Fibroblast of lung (primary cell): ENCODE measurements at regions not wholly inside any gene's neighbourhood (a gene's known extent, or its start where the extent isn't known, plus 50 kb on each side); places are given as distances from the start of the nearest gene placed in this dataset.

Source experiments
- DNase-seq, 2 donors: peaks; one replicate each; pipeline versions ENCODE4 v3.0.0 to v3.0.0-alpha.2; 2010; ENCODE audit warnings: low read depth in 2 of 2
- H2AFZ ChIP-seq: 2 replicates; pipeline ENCODE4 v1.5.1; 2012; ENCODE audit warnings: low read length, control low read depth, inconsistent platforms
- H3K27ac ChIP-seq: 2 replicates; pipeline ENCODE4 v1.5.1; 2011; ENCODE audit warnings: low read length, control low read depth; ENCODE audit not compliant: insufficient read depth
- H3K27me3 ChIP-seq: 2 replicates; pipeline ENCODE4 v1.5.1; 2011; ENCODE audit warnings: mild to moderate bottlenecking, low read length; ENCODE audit not compliant: control insufficient read depth, insufficient read depth
- H3K36me3 ChIP-seq: 2 replicates; pipeline ENCODE4 v1.5.1; 2011; ENCODE audit warnings: low read length; ENCODE audit not compliant: control insufficient read depth, insufficient read depth
- H3K4me1 ChIP-seq: 2 replicates; pipeline ENCODE4 v1.5.1; 2011; ENCODE audit warnings: low read length; ENCODE audit not compliant: control insufficient read depth, insufficient read depth; ENCODE audit errors: extremely low read depth
- H3K4me2 ChIP-seq: 2 replicates; pipeline ENCODE4 v1.5.1; 2011; ENCODE audit warnings: low read length, control low read depth; ENCODE audit not compliant: insufficient read depth; ENCODE audit errors: extremely low read depth
- H3K4me3 ChIP-seq, 4 experiments: fragments of 200-600 bp in 1 of 4; sonication (generic) in 1 of 4; replicated peaks in 1 of 4; 2 replicates each; pipeline ENCODE4 v1.5.1; 2011 to 2016; ENCODE audit warnings: low read length in 4 of 4, low read depth in 3 of 4, mild to moderate bottlenecking in 3 of 4, control low read depth in 2 of 4, inconsistent platforms in 1 of 4, mixed read lengths in 1 of 4; ENCODE audit not compliant: insufficient read depth in 1 of 4; ENCODE audit errors: control extremely low read depth in 1 of 4
- H3K79me2 ChIP-seq: 2 replicates; pipeline ENCODE4 v1.5.1; 2012; ENCODE audit warnings: mild to moderate bottlenecking, low read length, inconsistent platforms; ENCODE audit not compliant: control insufficient read depth, insufficient read depth
- H3K9ac ChIP-seq: 2 replicates; pipeline ENCODE4 v1.5.1; 2011; ENCODE audit warnings: mild to moderate bottlenecking, low read length, control low read depth; ENCODE audit not compliant: insufficient read depth
- H3K9me3 ChIP-seq: 2 replicates; pipeline ENCODE4 v1.5.1; 2012; ENCODE audit warnings: low read depth, low read length; ENCODE audit not compliant: control insufficient read depth, insufficient read depth
- H4K20me1 ChIP-seq: 2 replicates; pipeline ENCODE4 v1.5.1; 2011; ENCODE audit warnings: low read length; ENCODE audit not compliant: control insufficient read depth, insufficient read depth; ENCODE audit errors: extremely low read depth
- EZH2 ChIP-seq: IDR thresholded peaks from 2 replicates; pipeline ENCODE4 v1.5.1; 2012; ENCODE audit warnings: low read length, control low read depth, mild to moderate bottlenecking; ENCODE audit errors: missing control alignments
- TF ChIP-seq, protein P1 (sequence below), 2 donors: IDR thresholded peaks in 1 of 2; conservative IDR thresholded peaks in 1 of 2; 1 replicate in 1 of 2; 2 replicates in 1 of 2; pipeline ENCODE4 v1.5.1; 2011 to 2012; ENCODE audit warnings: low read length in 2 of 2, control low read depth in 1 of 2, inconsistent platforms in 1 of 2, low read depth in 1 of 2, mild to moderate bottlenecking in 1 of 2

DNA sequence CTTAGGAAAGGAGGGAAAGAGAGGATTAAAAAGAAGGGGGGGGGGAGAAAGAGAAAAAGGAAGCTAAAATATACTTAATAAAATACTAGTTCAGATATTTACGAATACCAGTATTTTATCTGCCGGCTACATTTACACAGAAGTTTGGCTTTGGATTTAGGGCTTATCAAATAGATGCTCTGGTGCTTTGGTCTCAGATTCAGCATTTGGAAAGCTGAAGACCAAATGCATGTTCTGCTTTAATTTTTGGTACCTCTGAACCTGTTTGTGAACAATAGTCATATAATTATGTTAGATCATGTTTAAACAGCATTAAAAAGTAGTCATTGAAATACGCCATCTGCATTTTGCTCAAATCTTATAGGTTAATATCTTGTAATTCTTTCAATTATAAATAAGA lies 786.0 kb upstream of the CITED2 start:
- no peak overlapping the region for H3K4me2 ChIP-seq
- H3K36me3 ChIP-seq: no peaks in the 10 kb centered on the region
- no peak for DNase-seq
- H3K9me3 ChIP-seq: no peaks in the 10 kb centered on the region
- no peaks in the 10 kb centered on the region for H3K27me3 ChIP-seq
- TF ChIP-seq, protein P1, sequence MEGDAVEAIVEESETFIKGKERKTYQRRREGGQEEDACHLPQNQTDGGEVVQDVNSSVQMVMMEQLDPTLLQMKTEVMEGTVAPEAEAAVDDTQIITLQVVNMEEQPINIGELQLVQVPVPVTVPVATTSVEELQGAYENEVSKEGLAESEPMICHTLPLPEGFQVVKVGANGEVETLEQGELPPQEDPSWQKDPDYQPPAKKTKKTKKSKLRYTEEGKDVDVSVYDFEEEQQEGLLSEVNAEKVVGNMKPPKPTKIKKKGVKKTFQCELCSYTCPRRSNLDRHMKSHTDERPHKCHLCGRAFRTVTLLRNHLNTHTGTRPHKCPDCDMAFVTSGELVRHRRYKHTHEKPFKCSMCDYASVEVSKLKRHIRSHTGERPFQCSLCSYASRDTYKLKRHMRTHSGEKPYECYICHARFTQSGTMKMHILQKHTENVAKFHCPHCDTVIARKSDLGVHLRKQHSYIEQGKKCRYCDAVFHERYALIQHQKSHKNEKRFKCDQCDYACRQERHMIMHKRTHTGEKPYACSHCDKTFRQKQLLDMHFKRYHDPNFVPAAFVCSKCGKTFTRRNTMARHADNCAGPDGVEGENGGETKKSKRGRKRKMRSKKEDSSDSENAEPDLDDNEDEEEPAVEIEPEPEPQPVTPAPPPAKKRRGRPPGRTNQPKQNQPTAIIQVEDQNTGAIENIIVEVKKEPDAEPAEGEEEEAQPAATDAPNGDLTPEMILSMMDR (conservative IDR thresholded peaks at IDR 0.05 in 1 of 2, IDR thresholded peaks at IDR 0.05 in 1 of 2; ENCODE audit: low read depth in 1 of 2, low read length in 2 of 2): no peak
- TF ChIP-seq EZH2: no peak
- no peaks in the 10 kb centered on the region for H3K4me1 ChIP-seq
- H3K9ac ChIP-seq: no peak overlapping the region
- no peak overlapping the region for H2AFZ ChIP-seq
- H3K4me3 ChIP-seq: no peak overlapping the region
- H4K20me1 ChIP-seq: no peaks in the 10 kb centered on the region
- H3K79me2 ChIP-seq: no peaks in the 10 kb centered on the region
- no peak overlapping the region for H3K27ac ChIP-seq

DNA sequence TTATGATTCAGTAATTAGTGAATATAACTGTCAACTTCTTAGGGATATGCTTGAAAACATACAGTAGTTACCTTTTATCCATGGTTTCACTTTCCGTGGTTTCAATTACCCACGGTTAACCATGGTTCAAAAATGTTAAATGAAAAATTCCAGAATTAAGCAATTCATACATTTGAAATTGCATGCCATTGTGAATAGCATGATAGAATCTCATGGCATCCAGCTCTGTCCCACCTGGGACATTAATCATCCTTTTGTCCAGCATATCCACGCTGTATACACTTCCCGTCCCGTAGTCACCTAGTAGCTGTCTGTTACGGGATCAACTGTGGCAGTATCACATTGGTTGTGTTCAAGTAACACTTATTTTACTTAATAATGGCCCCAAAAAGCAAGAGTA lies 781.7 kb upstream of the CITED2 start:
- peak in 1 of 2 donors; percentile 43 for DNase-seq

DNA sequence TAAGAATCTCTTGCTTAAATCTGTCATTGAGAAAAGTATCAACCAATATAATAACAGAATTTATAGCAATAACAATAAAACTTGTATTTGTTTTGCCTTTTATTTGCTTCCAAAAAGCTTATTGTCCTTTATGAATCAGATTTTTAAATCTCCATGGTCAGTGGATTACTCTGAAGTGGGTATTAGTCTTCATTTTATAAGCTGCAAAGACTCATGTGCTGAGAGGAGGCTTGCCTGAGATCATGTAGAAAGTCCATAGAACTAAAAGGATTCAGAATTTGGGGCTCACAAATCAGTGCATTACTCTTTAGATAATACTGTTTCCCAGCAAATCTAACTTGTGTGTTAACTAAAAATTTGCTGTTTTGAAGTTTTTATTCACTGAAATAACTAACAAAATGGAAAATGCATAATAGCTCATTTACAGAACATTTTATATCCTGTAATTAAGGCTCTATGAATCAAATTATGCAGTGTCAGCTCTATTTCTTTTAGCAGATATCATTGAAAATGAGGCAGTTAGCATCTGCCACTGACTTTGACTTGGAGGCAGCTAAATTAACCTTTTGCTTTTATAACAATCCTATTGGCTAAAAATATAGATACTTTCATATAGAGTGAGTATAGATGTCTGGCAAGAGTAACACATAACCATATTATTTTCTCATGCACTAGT lies 781.1 kb upstream of the CITED2 start:
- Histone ChIP-seq H4K20me1 (no peaks in the 10 kb centered on the region), H2AFZ (no peak overlapping the region), H3K27me3 (no peaks in the 10 kb centered on the region), H3K4me1 (no peaks in the 10 kb centered on the region), H3K4me3 (no peak overlapping the region), H3K79me2 (no peaks in the 10 kb centered on the region), H3K9ac (no peak overlapping the region), H3K36me3 (no peaks in the 10 kb centered on the region), H3K27ac (no peak overlapping the region), H3K9me3 (no peaks in the 10 kb centered on the region), H3K4me2 (no peak overlapping the region)
- no peak for DNase-seq
- no peak for TF ChIP-seq EZH2
- TF ChIP-seq, protein P1 (conservative IDR thresholded peaks at IDR 0.05 in 1 of 2, IDR thresholded peaks at IDR 0.05 in 1 of 2; ENCODE audit: low read depth in 1 of 2, low read length in 2 of 2): no peak

More for the DNA sequence above, 781.7 kb upstream of the CITED2 start:
- TF ChIP-seq, protein P1 (conservative IDR thresholded peaks at IDR 0.05 in 1 of 2, IDR thresholded peaks at IDR 0.05 in 1 of 2; ENCODE audit: low read depth in 1 of 2, low read length in 2 of 2): no peak
- no peak for TF ChIP-seq EZH2
- Histone ChIP-seq H2AFZ (no peak overlapping the region), H3K9ac (no peak overlapping the region), H3K4me1 (no peaks in the 10 kb centered on the region), H4K20me1 (no peaks in the 10 kb centered on the region), H3K27me3 (no peaks in the 10 kb centered on the region), H3K36me3 (no peaks in the 10 kb centered on the region), H3K9me3 (no peaks in the 10 kb centered on the region), H3K79me2 (no peaks in the 10 kb centered on the region), H3K4me3 (no peak overlapping the region), H3K4me2 (no peak overlapping the region), H3K27ac (no peak overlapping the region)
